Erythroblast (primary cell): ENCODE measurements at regions not wholly inside any gene's neighbourhood (a gene's known extent, or its start where the extent isn't known, plus 50 kb on each side); places are given as distances from the start of the nearest gene placed in this dataset.

ENCODE experiments used
- GATA1 ChIP-seq: IDR thresholded peaks from 2 replicates; pipeline ENCODE4 v1.6.1; 2011; ENCODE audit warnings: low read depth, mild to moderate bottlenecking, control low read depth, low read length, moderate library complexity
- POLR2A ChIP-seq: IDR thresholded peaks from 2 replicates; pipeline ENCODE4 v1.6.1; 2011; ENCODE audit warnings: mild to moderate bottlenecking, low read length

GRCh38 chr2:195251214-195251613 is 405.8 kb upstream of the SLC39A10 start:
- TF ChIP-seq POLR2A (no peak), GATA1 (no peak)
